Kidney (tissue), 13 donors: ENCODE measurements at regions not wholly inside any gene's neighbourhood (a gene's known extent, or its start where the extent isn't known, plus 50 kb on each side); places are given as distances from the start of the nearest gene placed in this dataset.

Source experiments
- DNase-seq, 5 donors: peaks; one replicate each; pipeline ENCODE4 v3.0.0-alpha.2; 2013 to 2020
- FAIRE-seq: peaks from 2 replicates; lab custom pipeline; 2012; peaks lifted over from hg19 to GRCh38; lab: Jason Lieb, UNC
- H3K27ac ChIP-seq, 2 donors: one replicate each; pipeline ENCODE4 v1.7.0; 2013; ENCODE audit warnings: low read depth in 2 of 2, low read length in 2 of 2, inconsistent platforms in 1 of 2
- H3K27me3 ChIP-seq: one replicate; pipeline ENCODE4 v1.7.1; 2013; ENCODE audit warnings: low read length, inconsistent platforms; ENCODE audit not compliant: control insufficient read depth, insufficient read depth
- H3K36me3 ChIP-seq, 3 donors: one replicate each; pipeline versions ENCODE4 v1.7.0 to v1.7.1; 2013; ENCODE audit warnings: low read length in 3 of 3, control low read depth in 1 of 3, inconsistent platforms in 1 of 3; ENCODE audit not compliant: insufficient read depth in 3 of 3, control insufficient read depth in 2 of 3
- H3K4me1 ChIP-seq, 3 donors: one replicate each; pipeline versions ENCODE4 v1.7.0 to v1.7.1; 2013; ENCODE audit warnings: low read length in 3 of 3, inconsistent platforms in 1 of 3, low read depth in 1 of 3; ENCODE audit not compliant: control insufficient read depth in 2 of 3, insufficient read depth in 2 of 3
- H3K4me3 ChIP-seq, 3 donors: one replicate each; pipeline versions ENCODE4 v1.7.0 to v1.8.1; 2013; ENCODE audit warnings: low read length in 3 of 3, control low read depth in 1 of 3, inconsistent platforms in 1 of 3
- H3K9ac ChIP-seq, 3 donors: one replicate each; pipeline versions ENCODE4 v1.7.0 to v1.7.1; 2013; ENCODE audit warnings: low read length in 3 of 3, control low read depth in 1 of 3, inconsistent platforms in 1 of 3
- H3K9me3 ChIP-seq, 3 donors: one replicate each; pipeline versions ENCODE4 v1.7.0 to v1.7.1; 2013; ENCODE audit warnings: low read length in 3 of 3, control low read depth in 1 of 3, inconsistent platforms in 1 of 3; ENCODE audit not compliant: control insufficient read depth in 2 of 3, insufficient read depth in 1 of 3
- intact Hi-C: fragments of 100-400 bp; cut with DNase I; formaldehyde crosslinking; loops from one replicate; pipeline ENCODE4 v1.11.1; 2022
- TF ChIP-seq, protein P1 (sequence below): IDR thresholded peaks from 3 replicates; pipeline ENCODE4 v1.5.1; 2012; ENCODE audit warnings: mild to moderate bottlenecking, moderate library complexity, borderline replicate concordance; ENCODE audit not compliant: insufficient read depth; ENCODE audit errors: extremely low read depth
- donor health status: control.
- donor health status: control.
- donor health status: control.
- donor health status: control.
- donor health status: control.
- donor health status: DM: yes; HTN: yes; CAD: no.
- donor health status: Normal renal cell carcinoma (clear cell type).

DNA sequence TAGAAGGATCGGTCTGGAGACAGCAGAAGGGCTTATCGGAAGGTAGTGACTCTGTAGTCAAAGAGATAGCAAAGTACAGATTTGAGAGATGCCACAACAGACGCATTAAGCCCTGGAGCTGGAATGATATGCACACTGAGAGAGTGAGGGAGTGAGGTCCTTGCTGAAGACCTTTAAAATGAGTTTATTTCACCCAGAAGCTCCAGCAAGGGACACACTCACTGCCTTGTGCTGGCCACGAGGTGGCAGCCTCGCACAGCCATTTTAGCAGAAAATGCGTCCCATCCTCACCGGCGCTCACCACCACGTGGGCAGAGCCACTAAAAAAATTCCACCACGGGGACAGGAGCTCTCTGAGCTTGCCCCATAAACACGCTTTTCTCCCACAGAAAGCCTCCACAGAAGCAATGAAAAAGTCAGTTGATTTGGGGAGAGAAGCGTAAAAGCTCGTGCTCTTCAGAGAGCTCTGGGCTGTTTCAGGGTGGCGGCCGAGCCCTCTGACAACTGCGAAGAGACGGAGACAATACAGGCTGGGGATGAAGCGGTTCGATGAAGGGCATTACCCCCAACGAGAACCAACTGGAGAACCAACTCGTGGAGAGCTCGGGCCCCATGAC, 163.0 kb upstream of the KLF14 start:
- peak overlapping the region in 2 of 3 donors; percentile 43 to 64 for H3K9ac ChIP-seq
- peaks cover 0 to 3% (median 2%) of the 10 kb centered on the region in 3 donors for H3K36me3 ChIP-seq
- intact Hi-C loops, result loop anchor here (10.0 kb wide), 1 partner anchor 148 kb away; no protein-coding TSS in a partner anchor
- no peaks in the 10 kb centered on the region for H3K27me3 ChIP-seq
- peak; percentile 83 to 92 (median 85) for DNase-seq
- H3K4me1 ChIP-seq, result peaks cover 3 to 69% (median 54%) of the 10 kb centered on the region in 3 donors
- H3K4me3 ChIP-seq, result peak overlapping the region in 2 of 3 donors; percentile 59 to 66
- TF ChIP-seq, protein P1, sequence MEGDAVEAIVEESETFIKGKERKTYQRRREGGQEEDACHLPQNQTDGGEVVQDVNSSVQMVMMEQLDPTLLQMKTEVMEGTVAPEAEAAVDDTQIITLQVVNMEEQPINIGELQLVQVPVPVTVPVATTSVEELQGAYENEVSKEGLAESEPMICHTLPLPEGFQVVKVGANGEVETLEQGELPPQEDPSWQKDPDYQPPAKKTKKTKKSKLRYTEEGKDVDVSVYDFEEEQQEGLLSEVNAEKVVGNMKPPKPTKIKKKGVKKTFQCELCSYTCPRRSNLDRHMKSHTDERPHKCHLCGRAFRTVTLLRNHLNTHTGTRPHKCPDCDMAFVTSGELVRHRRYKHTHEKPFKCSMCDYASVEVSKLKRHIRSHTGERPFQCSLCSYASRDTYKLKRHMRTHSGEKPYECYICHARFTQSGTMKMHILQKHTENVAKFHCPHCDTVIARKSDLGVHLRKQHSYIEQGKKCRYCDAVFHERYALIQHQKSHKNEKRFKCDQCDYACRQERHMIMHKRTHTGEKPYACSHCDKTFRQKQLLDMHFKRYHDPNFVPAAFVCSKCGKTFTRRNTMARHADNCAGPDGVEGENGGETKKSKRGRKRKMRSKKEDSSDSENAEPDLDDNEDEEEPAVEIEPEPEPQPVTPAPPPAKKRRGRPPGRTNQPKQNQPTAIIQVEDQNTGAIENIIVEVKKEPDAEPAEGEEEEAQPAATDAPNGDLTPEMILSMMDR, result peak; percentile 92
- H3K27ac ChIP-seq, result peak overlapping the region; percentile 78 to 95
- no peak for FAIRE-seq
- H3K9me3 ChIP-seq, result no peaks in the 10 kb centered on the region

DNA sequence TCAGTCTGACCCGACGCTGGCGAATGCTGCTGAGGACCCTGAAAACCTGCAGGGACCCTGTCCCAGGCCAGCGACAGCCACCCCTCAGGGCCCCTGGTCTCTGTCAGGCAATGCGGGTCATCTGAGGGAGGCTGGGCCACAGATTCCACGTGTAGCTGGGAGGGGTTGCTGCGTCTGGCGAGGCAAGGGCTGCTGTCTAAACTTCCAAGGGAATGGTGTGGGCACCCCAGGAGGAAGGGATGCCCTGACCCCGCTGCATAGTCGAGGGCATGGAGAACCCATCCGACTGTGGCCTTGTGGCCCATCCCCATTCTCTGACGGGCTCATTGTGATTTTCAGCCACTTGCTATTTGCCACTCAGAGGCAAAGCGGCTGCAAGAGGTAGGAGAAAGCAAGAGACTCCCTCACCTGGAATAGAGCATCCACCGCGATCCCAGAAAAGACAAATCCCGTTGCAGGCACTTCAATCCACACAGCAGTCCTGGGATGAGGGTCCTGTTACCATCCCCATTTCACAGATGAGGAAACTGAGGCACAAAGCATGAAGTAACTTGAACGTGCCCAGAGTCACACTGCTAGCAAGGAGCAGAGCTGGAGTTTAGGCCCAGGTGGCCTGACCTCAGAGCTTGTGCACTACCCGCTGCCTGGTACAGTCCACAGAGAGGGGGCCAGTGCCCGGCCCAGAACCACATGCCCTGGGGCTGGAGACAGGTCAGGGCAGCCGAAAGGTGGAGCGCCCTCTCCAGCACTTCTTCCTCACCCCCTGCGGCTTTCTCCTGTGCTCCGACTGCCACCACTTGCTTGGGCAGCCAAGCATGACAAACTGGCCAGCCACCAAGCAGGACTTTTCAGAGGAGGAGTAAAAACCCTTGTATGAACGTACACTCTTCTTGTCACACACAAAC, 163.8 kb upstream of the KLF14 start:
- H3K4me3 ChIP-seq, result peak overlapping the region in 2 of 3 donors; percentile 59 to 66
- peaks cover 3 to 70% (median 56%) of the 10 kb centered on the region in 3 donors for H3K4me1 ChIP-seq
- DNase-seq, result peak in 2 of 5 donors; percentile 54 to 89
- peak overlapping the region; percentile 78 to 95 for H3K27ac ChIP-seq
- intact Hi-C loops, result loop anchor here (10.0 kb wide), 1 partner anchor 147 kb away; no protein-coding TSS in a partner anchor
- TF ChIP-seq, protein P1, result no peak
- no peak for FAIRE-seq
- no peaks in the 10 kb centered on the region for H3K9me3 ChIP-seq
- peak overlapping the region in 2 of 3 donors; percentile 28 to 64 for H3K9ac ChIP-seq
- H3K27me3 ChIP-seq, result no peaks in the 10 kb centered on the region
- peaks cover 0 to 6% (median 2%) of the 10 kb centered on the region in 3 donors for H3K36me3 ChIP-seq

DNA sequence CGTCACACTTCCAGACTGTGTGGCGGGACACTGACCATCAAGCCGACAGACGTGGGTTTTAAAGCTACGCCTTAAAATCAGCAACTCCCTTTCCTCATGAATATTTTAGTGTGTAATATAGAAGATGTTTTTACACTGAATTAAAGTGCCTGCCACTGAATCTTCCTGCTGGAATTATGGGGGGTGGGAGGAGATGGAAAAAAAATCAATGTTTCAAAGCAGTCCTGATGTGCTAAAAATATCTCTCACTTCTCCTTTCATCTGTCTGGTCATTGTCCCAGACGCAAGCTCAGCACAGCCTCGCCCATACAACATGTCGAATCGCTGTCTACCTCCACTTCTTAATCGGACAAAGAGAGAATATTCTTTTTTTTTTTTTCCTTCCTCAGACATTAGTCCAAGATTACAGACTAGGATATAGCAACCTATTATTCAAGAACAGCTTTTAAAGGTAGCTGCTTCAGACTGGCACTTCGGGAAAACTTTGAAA, 165.1 kb upstream of the KLF14 start:
- intact Hi-C loops, result loop anchor here (10.0 kb wide), 1 partner anchor 146 kb away; no protein-coding TSS in a partner anchor
- Histone ChIP-seq H3K27ac (peak overlapping the region; percentile 78 to 95), H3K9me3 (no peaks in the 10 kb centered on the region), H3K4me3 (no peak overlapping the region), H3K9ac (peak overlapping the region in 2 of 3 donors; percentile 13 to 17), H3K27me3 (no peaks in the 10 kb centered on the region), H3K36me3 (peaks cover 0 to 8% (median 2%) of the 10 kb centered on the region in 3 donors), H3K4me1 (peaks cover 3 to 75% (median 58%) of the 10 kb centered on the region in 3 donors)
- FAIRE-seq, result no peak
- no peak for DNase-seq
- TF ChIP-seq, protein P1, result no peak
